HEK293 (cell line): ENCODE measurements at regions not wholly inside any gene's neighbourhood (a gene's known extent, or its start where the extent isn't known, plus 50 kb on each side); places are given as distances from the start of the nearest gene placed in this dataset.

Source experiments
- CTCF ChIA-PET: fragments of 350-600 bp; formaldehyde crosslinking; extraction: SDS; loops from one replicate; lab custom pipeline; 2021; ENCODE audit warnings: antibody characterized with exemption; lab: Yijun Ruan, JAX
- POLR2A ChIA-PET: fragments of 300-600 bp; formaldehyde crosslinking; extraction: SDS; loops from one replicate; lab custom pipeline; 2020; ENCODE audit warnings: antibody characterized with exemption, inconsistent platforms; lab: Yijun Ruan, JAX
- H3K27ac ChIP-seq: fragments of 200-500 bp; sonication (Bioruptor generic); 2 replicates; pipeline ENCODE4 v1.5.1; 2014; ENCODE audit warnings: low read depth, low read length, control low read depth, inconsistent platforms; ENCODE audit errors: extremely low read depth
- H3K36me3 ChIP-seq, 2 experiments: fragments of 200-500 bp in 1 of 2; sonication (Bioruptor generic) in 1 of 2; 1 replicate in 1 of 2; 2 replicates in 1 of 2; pipeline ENCODE4 v1.5.1; 2014 to 2017; ENCODE audit warnings: inconsistent platforms in 2 of 2, low read length in 2 of 2; ENCODE audit not compliant: control insufficient read depth in 2 of 2, insufficient read depth in 1 of 2
- H3K4me1 ChIP-seq: fragments of 200-500 bp; sonication (Bioruptor generic); 2 replicates; pipeline ENCODE4 v1.5.1; 2014; ENCODE audit warnings: mild to moderate bottlenecking, low read length, inconsistent platforms; ENCODE audit not compliant: control insufficient read depth, insufficient read depth
- H3K4me3 ChIP-seq: 2 replicates; pipeline ENCODE4 v1.5.1; 2011; ENCODE audit warnings: low read depth, mild to moderate bottlenecking, control low read depth, low read length, moderate library complexity
- H3K9me3 ChIP-seq: fragments of 200-500 bp; sonication (Bioruptor generic); 2 replicates; pipeline ENCODE4 v1.5.1; 2014; ENCODE audit warnings: low read depth, low read length, inconsistent platforms; ENCODE audit not compliant: control insufficient read depth, insufficient read depth
- EGR2 ChIP-seq: fragments of 450-650 bp; formaldehyde crosslinking; IDR thresholded peaks from 2 replicates; pipeline ENCODE4 v1.5.1; 2016; ENCODE audit warnings: low read depth, missing biosample characterization, missing genetic modification characterization
- HOXA7 ChIP-seq: sonication (generic); formaldehyde crosslinking; IDR thresholded peaks from 2 replicates; pipeline ENCODE4 v1.8.1; 2022; ENCODE audit warnings: missing genetic modification reagents, borderline replicate concordance
- KLF8 ChIP-seq: fragments of 450-650 bp; formaldehyde crosslinking; IDR thresholded peaks from 2 replicates; pipeline ENCODE4 v1.5.1; 2016; ENCODE audit warnings: missing biosample characterization, missing genetic modification characterization
- PBX3 ChIP-seq: sonication (generic); formaldehyde crosslinking; IDR thresholded peaks from 2 replicates; pipeline ENCODE4 v1.8.1; 2022; ENCODE audit warnings: mild to moderate bottlenecking, moderate library complexity, missing genetic modification reagents
- SCRT2 ChIP-seq: fragments of 450-650 bp; formaldehyde crosslinking; IDR thresholded peaks from 2 replicates; pipeline ENCODE4 v1.5.1; 2016; ENCODE audit warnings: missing biosample characterization, missing genetic modification characterization
- SP2 ChIP-seq: fragments of 450-650 bp; formaldehyde crosslinking; IDR thresholded peaks from 2 replicates; pipeline ENCODE4 v1.5.1; 2016; ENCODE audit warnings: missing biosample characterization, missing genetic modification characterization
- SP3 ChIP-seq: fragments of 450-650 bp; formaldehyde crosslinking; IDR thresholded peaks from 2 replicates; pipeline ENCODE4 v1.5.1; 2016; ENCODE audit warnings: missing biosample characterization, missing genetic modification characterization
- ZBTB10 ChIP-seq: fragments of 450-650 bp; formaldehyde crosslinking; IDR thresholded peaks from 2 replicates; pipeline ENCODE4 v1.5.1; 2016; ENCODE audit warnings: missing biosample characterization, missing genetic modification characterization
- ZIC2 ChIP-seq: fragments of 450-650 bp; formaldehyde crosslinking; IDR thresholded peaks from 2 replicates; pipeline ENCODE4 v1.5.1; 2016; ENCODE audit warnings: missing biosample characterization, missing genetic modification characterization
- ZNF335 ChIP-seq: fragments of 450-650 bp; formaldehyde crosslinking; conservative IDR thresholded peaks from 2 replicates; pipeline ENCODE4 v1.5.1; 2016; ENCODE audit warnings: missing biosample characterization, missing genetic modification characterization
- ZNF362 ChIP-seq: fragments of 450-650 bp; formaldehyde crosslinking; IDR thresholded peaks from 2 replicates; pipeline ENCODE4 v1.5.1; 2016; ENCODE audit warnings: missing biosample characterization, missing genetic modification characterization
- ZNF513 ChIP-seq: fragments of 450-650 bp; IDR thresholded peaks from 2 replicates; pipeline ENCODE4 v1.5.1; 2018; ENCODE audit warnings: missing biosample characterization, missing genetic modification characterization
- ZNF530 ChIP-seq: fragments of 450-650 bp; formaldehyde crosslinking; IDR thresholded peaks from 2 replicates; pipeline ENCODE4 v1.5.1; 2016; ENCODE audit warnings: low read depth, missing biosample characterization, missing genetic modification characterization
- ZNF610 ChIP-seq: fragments of 450-650 bp; formaldehyde crosslinking; IDR thresholded peaks from 2 replicates; pipeline ENCODE4 v1.5.1; 2016; ENCODE audit warnings: missing biosample characterization, missing genetic modification characterization, borderline replicate concordance
- ZNF639 ChIP-seq: fragments of 450-650 bp; formaldehyde crosslinking; IDR thresholded peaks from 2 replicates; pipeline ENCODE4 v1.5.1; 2016; ENCODE audit warnings: missing biosample characterization, missing genetic modification characterization

GRCh38 chr7:17521437-17521836 is 223.0 kb downstream of the AHR start (continued):
- TF ChIP-seq PBX3 (CRISPR knock-in tag), result no peak
- TF ChIP-seq KLF8 (tag by site-specific recombination), result no peak
- no peak for TF ChIP-seq ZNF513
- no peak for TF ChIP-seq ZNF610
- TF ChIP-seq HOXA7 (CRISPR knock-in tag), result no peak
- no peak for TF ChIP-seq ZBTB10
- no peak for TF ChIP-seq ZNF639 (tag by site-specific recombination)
- no peak for TF ChIP-seq ZNF362
- no peak for TF ChIP-seq ZIC2 (tag by site-specific recombination)
- no peak for TF ChIP-seq SCRT2 (tag by site-specific recombination)
- no peak for TF ChIP-seq ZNF530 (tag by site-specific recombination)

GRCh38 chr7:17523813-17524739 is 225.6 kb downstream of the AHR start:
- Histone ChIP-seq H3K9me3 (no peaks in the 10 kb centered on the region), H3K36me3 (no peaks in the 10 kb centered on the region), H3K4me3 (no peak overlapping the region)
- POLR2A ChIA-PET, result no interaction called here
- TF ChIP-seq ZNF335 (tag by site-specific recombination) (peak; percentile 68), SP2 (tag by site-specific recombination) (no peak), SP3 (tag by site-specific recombination) (no peak)
- TF ChIP-seq, all 188 proteins: peak for 1
- CTCF ChIA-PET, result interaction anchor here (0.7 to 1.2 kb wide), 4 partner anchors 11 to 707 kb away, joined by 3 read pairs; no protein-coding TSS in a partner anchor
- no peak overlapping the region for H3K27ac ChIP-seq
- 0 out of 2 replicates have a peak, but pooled peaks cover 2% of the 10 kb centered on the region for H3K4me1 ChIP-seq

GRCh38 chr7:17524746-17525145 is 226.3 kb downstream of the AHR start:
- Histone ChIP-seq H3K4me1 (0 out of 2 replicates have a peak, but pooled peaks cover 2% of the 10 kb centered on the region), H3K36me3 (no peaks in the 10 kb centered on the region), H3K4me3 (no peak overlapping the region), H3K9me3 (no peaks in the 10 kb centered on the region), H3K27ac (no peak overlapping the region)
- TF ChIP-seq EGR2 (tag by site-specific recombination), result no peak
- TF ChIP-seq ZNF335 (tag by site-specific recombination), result 0 out of 2 replicates have a peak, but pooled peaks have one; percentile 15
- CTCF ChIA-PET, result interaction anchor here (0.7 to 1.2 kb wide), 4 partner anchors 12 to 707 kb away, joined by 3 read pairs; no protein-coding TSS in a partner anchor
- POLR2A ChIA-PET, result no interaction called here
